ENCODE measurements at regions not wholly inside any gene's neighbourhood (a gene's known extent, or its start where the extent isn't known, plus 50 kb on each side); places are given as distances from the start of the nearest gene placed in this dataset.
"Not testable (repeated sequence)": the region's sequence is repeated elsewhere in the genome, so short reads cannot be mapped to it uniquely, and the experiment has no call there.

DNA sequence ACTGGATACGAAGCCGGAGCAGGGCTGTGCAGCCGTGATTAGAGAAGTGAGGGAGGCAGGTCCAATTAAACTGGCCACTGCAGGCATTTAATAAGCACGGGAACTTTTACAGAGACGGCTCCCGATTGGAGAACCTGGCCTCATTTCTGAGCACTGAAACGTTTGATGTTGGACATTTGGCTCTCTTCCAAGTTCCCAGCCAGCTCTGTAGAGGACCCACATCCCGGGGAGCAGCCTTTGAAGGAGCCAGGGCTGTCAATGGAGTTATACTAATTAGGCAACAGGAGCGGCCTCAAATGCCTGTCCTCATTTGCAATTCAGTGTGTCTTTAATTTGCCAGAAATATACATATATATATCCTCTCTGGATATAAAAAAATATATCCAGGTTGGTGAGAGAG is 499.4 kb upstream of the C16orf82 start:
- no peak overlapping the region for H3K4me3 ChIP-seq (ENCODE audit: low read depth, low read length)
- in situ Hi-C loops (cut with HindIII; ENCODE audit: low sequenced_read_pairs) = no loop called here
- TF ChIP-seq, protein P1, sequence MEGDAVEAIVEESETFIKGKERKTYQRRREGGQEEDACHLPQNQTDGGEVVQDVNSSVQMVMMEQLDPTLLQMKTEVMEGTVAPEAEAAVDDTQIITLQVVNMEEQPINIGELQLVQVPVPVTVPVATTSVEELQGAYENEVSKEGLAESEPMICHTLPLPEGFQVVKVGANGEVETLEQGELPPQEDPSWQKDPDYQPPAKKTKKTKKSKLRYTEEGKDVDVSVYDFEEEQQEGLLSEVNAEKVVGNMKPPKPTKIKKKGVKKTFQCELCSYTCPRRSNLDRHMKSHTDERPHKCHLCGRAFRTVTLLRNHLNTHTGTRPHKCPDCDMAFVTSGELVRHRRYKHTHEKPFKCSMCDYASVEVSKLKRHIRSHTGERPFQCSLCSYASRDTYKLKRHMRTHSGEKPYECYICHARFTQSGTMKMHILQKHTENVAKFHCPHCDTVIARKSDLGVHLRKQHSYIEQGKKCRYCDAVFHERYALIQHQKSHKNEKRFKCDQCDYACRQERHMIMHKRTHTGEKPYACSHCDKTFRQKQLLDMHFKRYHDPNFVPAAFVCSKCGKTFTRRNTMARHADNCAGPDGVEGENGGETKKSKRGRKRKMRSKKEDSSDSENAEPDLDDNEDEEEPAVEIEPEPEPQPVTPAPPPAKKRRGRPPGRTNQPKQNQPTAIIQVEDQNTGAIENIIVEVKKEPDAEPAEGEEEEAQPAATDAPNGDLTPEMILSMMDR (IDR thresholded peaks at IDR 0.05; ENCODE audit: low read depth, low read length) = no peak
- no peak for DNase-seq (ENCODE audit: low read depth, low spot score)

GRCh38 chr16:26569793-26570192 is 496.9 kb upstream of the C16orf82 start:
- in situ Hi-C loops (cut with HindIII; ENCODE audit: low sequenced_read_pairs) = no loop called here
- no peak for DNase-seq (ENCODE audit: low read depth, low spot score)
- no peak overlapping the region for H3K4me3 ChIP-seq (ENCODE audit: low read depth, low read length)
- TF ChIP-seq, protein P1 (IDR thresholded peaks at IDR 0.05; ENCODE audit: low read depth, low read length) = no peak

DNA sequence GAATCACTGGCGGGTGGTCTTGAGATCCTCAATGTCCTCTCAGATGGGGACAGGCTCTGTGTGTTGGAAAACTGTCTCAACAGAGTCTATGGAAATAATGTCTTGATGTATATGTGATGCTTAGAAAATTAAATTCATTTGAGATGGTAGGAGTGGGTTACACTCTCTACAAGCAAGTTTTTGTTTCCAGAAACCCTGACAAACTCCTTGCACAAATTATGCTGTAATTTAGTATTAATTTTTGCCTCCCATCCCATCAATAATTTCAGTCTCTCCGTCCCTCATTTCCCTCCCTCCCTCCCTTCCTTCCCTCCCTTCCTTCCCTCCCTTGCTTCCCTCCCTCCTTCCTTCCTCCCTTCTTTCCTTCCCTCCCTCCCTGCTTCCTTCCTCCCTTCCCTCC is 488.0 kb upstream of the C16orf82 start:
- no peak overlapping the region for H3K4me3 ChIP-seq (ENCODE audit: low read depth, low read length)
- in situ Hi-C loops (cut with HindIII; ENCODE audit: low sequenced_read_pairs) = no loop called here
- TF ChIP-seq, protein P1 (IDR thresholded peaks at IDR 0.05; ENCODE audit: low read depth, low read length) = no peak
- DNase-seq (ENCODE audit: low read depth, low spot score) = no peak

- in situ Hi-C loops (cut with HindIII; ENCODE audit: low sequenced_read_pairs) = no loop called here
- H3K4me3 ChIP-seq (ENCODE audit: low read depth, low read length) = no peak overlapping the region
- DNase-seq (ENCODE audit: low read depth, low spot score) = no peak
- TF ChIP-seq, protein P1 (IDR thresholded peaks at IDR 0.05; ENCODE audit: low read depth, low read length) = no peak
These were observed 482.9 kb upstream of the C16orf82 start for GRCh38 chr16:26583803-26584202.

- no peak for DNase-seq (ENCODE audit: low read depth, low spot score)
- H3K4me3 ChIP-seq (ENCODE audit: low read depth, low read length) = no peak overlapping the region
- in situ Hi-C loops (cut with HindIII; ENCODE audit: low sequenced_read_pairs) = no loop called here
- TF ChIP-seq, protein P1 (IDR thresholded peaks at IDR 0.05; ENCODE audit: low read depth, low read length) = no peak
These were observed 473.0 kb upstream of the C16orf82 start for GRCh38 chr16:26593700-26594099.

DNA sequence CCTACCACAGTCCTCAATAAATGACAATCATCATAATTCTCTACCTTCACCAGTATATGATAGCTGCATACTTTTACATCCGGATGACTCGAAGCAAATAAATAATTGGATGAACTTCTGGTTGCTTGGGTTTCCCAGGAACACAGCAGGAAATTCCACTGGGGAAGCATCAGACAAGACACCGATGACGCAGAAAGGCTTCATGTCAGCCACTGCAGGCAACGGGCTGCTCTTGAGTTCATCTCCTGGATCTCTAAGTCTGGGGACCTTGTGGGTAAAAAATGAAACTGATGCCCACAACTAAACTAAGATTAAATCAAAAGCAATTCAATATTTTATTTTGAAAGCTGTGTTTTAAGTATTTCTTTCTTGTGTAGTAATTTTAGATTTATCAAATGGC is 472.1 kb upstream of the C16orf82 start:
- in situ Hi-C loops (cut with HindIII; ENCODE audit: low sequenced_read_pairs) = no loop called here
- TF ChIP-seq, protein P1 (IDR thresholded peaks at IDR 0.05; ENCODE audit: low read depth, low read length) = no peak
- peak; percentile 2 for DNase-seq (ENCODE audit: low read depth, low spot score)
- no peak overlapping the region for H3K4me3 ChIP-seq (ENCODE audit: low read depth, low read length)

DNA sequence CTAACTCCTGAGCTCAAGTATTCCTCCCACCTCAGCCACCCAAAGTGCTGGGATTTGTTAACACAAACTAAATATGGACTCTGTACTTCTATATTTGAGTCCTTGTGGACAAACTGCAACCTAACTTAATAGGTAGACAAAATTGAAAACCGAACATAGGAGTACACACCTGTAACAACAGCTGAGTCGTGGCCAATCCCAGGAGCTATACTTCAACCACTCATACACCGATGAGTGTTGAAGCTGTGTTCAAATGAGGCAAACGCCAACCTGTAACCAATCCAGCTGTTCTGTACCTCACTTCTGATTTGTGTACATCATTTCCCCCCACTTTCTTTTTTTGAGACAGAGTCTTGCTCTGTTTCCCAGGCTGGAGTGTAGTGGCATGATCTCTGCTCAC is 471.5 kb upstream of the C16orf82 start:
- no peak for DNase-seq (ENCODE audit: low read depth, low spot score)
- no peak overlapping the region for H3K4me3 ChIP-seq (ENCODE audit: low read depth, low read length)
- TF ChIP-seq, protein P1 (IDR thresholded peaks at IDR 0.05; ENCODE audit: low read depth, low read length) = no peak
- in situ Hi-C loops (cut with HindIII; ENCODE audit: low sequenced_read_pairs) = no loop called here

- in situ Hi-C loops (cut with HindIII; ENCODE audit: low sequenced_read_pairs); H3K4me3 ChIP-seq (ENCODE audit: low read depth, low read length); DNase-seq (ENCODE audit: low read depth, low spot score): not testable (repeated sequence)
These were observed 470.7 kb upstream of the C16orf82 start for GRCh38 chr16:26596033-26596432.

Data from astrocyte of the spinal cord (primary cell).